Astrocyte of the cerebellum (primary cell): ENCODE measurements at regions not wholly inside any gene's neighbourhood (a gene's known extent, or its start where the extent isn't known, plus 50 kb on each side); places are given as distances from the start of the nearest gene placed in this dataset.

ENCODE experiments used
- DNase-seq: peaks from one replicate; pipeline ENCODE4 v3.0.0-alpha.2; 2011; ENCODE audit warnings: low read depth
- H3K4me3 ChIP-seq: 2 replicates; pipeline ENCODE4 v1.5.1; 2011; ENCODE audit warnings: mild to moderate bottlenecking, low read depth, low read length, moderate library complexity
- in situ Hi-C: cut with HindIII; loops from 2 replicates; pipeline ENCODE4 v1.10.0; 2017; ENCODE audit warnings: low sequenced_read_pairs
- TF ChIP-seq, protein P1 (sequence below): IDR thresholded peaks from 2 replicates; pipeline ENCODE4 v1.5.1; 2012; ENCODE audit warnings: low read length, low read depth, moderate library complexity, mild to moderate bottlenecking; ENCODE audit errors: missing control alignments

DNA sequence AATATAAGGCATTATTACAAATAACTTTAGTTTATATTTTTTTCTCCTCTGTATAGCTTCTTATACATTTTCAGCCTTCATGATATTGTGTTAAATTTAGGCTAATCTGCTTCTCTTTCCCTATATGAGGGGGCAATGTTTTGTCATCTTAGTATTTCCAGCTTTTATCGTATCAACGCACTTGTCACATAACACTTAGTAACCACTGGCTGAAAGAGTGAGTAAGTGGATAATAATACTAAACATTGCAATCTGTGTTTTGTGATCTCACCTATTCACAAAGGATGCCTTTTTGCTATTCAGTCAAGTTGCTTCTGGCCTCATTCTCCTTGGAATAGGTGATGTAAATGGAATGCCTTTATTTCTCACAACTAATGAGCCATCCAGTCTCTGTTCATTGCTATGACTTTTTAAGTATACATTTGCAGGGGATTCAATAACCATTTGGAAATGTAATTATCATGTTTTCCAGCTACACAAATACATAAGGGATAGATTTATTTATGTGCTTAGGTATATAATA lies 260.9 kb downstream of the BMP4 start:
- in situ Hi-C loops, result no loop called here
- no peak for DNase-seq
- TF ChIP-seq, protein P1, sequence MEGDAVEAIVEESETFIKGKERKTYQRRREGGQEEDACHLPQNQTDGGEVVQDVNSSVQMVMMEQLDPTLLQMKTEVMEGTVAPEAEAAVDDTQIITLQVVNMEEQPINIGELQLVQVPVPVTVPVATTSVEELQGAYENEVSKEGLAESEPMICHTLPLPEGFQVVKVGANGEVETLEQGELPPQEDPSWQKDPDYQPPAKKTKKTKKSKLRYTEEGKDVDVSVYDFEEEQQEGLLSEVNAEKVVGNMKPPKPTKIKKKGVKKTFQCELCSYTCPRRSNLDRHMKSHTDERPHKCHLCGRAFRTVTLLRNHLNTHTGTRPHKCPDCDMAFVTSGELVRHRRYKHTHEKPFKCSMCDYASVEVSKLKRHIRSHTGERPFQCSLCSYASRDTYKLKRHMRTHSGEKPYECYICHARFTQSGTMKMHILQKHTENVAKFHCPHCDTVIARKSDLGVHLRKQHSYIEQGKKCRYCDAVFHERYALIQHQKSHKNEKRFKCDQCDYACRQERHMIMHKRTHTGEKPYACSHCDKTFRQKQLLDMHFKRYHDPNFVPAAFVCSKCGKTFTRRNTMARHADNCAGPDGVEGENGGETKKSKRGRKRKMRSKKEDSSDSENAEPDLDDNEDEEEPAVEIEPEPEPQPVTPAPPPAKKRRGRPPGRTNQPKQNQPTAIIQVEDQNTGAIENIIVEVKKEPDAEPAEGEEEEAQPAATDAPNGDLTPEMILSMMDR, result no peak
- H3K4me3 ChIP-seq, result no peak overlapping the region

DNA sequence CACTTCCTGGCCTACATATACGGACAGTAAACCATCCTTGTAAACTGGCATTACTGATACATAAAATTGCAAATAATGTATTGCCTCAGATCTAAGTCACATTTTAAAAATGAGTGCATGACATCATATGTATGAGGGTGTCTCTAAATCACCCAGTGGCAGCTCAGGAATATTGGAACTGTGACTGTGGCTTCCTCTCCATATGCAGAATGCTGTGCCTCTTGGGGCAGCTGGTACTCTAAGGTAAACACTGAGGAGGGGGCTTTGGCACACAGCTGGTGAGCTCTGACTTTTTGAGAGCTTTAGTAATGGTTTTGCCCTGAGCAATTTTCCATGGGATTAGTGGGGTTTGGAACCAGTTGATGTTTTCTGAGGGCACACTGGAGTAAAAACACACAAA lies 263.7 kb downstream of the BMP4 start:
- no peak for DNase-seq
- TF ChIP-seq, protein P1, result no peak
- H3K4me3 ChIP-seq, result no peak overlapping the region
- in situ Hi-C loops, result no loop called here

DNA sequence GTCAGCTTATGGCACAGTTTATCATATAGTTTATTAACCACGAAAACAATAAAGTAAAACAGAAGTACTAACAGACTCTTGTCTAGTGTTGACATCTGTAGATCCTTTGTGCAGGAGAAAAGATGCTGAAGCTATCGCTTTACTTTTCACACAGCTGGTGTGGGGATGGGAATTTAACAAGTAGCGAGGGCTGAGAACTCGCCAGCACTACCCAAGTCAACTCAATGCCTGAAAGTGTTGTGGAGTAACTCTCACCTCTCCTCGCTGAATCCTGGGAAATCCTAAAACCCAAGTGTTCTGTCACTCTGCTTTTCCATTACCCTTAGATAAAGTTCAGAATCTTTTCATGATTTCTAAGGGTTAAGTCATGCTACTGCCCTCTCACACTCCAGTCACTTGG lies 264.2 kb downstream of the BMP4 start:
- in situ Hi-C loops, result no loop called here
- TF ChIP-seq, protein P1, result no peak
- H3K4me3 ChIP-seq, result no peak overlapping the region
- DNase-seq, result no peak

DNA sequence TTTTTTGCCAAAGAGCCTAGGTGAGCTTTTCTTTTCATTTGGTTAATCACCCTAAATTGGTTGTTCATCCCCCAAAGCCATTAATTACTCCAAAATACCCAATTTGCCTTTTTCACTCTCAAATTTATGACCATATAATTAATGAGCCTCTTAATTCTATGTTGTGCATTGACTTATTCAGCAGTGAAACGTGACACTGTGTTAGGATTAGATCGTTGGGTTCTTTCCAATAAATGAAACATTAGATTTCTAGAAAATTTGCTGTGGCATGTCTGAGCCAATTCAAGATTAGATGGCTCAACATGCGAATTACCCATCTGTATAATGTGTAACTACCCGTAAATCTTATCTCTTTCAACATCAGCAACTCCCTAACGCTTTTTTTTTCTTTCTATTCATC lies 273.4 kb downstream of the BMP4 start:
- in situ Hi-C loops, result no loop called here
- TF ChIP-seq, protein P1, result no peak

DNA sequence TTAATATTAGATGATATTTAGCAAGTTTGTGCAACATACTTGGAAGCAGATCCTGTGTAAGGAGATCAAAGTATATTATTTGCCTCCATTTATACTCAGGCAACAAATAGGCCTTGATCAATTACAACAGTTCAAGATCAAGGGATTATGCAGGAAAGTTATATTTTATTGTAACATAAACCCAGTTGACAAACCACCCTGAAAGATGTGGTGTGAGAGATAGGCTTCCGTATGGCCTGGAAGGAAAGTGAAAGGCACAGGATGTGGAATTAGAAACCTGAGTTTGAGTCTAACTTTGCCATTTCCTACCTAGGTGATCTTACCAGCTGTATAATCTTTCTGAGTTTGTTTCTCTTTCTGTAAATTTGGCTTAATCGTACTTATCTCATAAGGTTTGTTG lies 284.1 kb downstream of the BMP4 start:
- in situ Hi-C loops, result no loop called here
- H3K4me3 ChIP-seq, result no peak overlapping the region
- DNase-seq, result no peak
- TF ChIP-seq, protein P1, result no peak

More for the DNA sequence above, 273.4 kb downstream of the BMP4 start:
- no peak overlapping the region for H3K4me3 ChIP-seq
- DNase-seq, result no peak

DNA sequence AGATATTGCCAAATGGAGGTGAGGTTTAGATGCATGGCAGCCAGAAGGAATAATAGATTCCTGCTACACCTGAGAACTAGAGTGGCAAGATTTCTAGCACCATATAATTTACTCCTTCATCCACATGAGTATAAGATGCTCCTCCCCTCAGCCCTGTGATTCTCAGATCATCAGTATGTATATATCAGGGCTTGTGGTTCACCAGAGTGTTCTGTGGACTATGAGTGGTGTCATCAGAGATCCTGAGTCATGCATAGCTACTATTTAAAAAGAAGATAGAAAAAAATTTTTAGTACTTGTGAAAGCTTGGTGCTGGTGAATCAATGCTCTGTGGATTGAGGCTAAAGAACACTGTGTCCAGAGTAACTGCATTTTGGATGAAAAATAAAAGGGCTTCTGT lies 285.9 kb downstream of the BMP4 start:
- H3K4me3 ChIP-seq, result no peak overlapping the region
- peak; percentile 64 for DNase-seq
- in situ Hi-C loops, result no loop called here
- TF ChIP-seq, protein P1, result no peak

DNA sequence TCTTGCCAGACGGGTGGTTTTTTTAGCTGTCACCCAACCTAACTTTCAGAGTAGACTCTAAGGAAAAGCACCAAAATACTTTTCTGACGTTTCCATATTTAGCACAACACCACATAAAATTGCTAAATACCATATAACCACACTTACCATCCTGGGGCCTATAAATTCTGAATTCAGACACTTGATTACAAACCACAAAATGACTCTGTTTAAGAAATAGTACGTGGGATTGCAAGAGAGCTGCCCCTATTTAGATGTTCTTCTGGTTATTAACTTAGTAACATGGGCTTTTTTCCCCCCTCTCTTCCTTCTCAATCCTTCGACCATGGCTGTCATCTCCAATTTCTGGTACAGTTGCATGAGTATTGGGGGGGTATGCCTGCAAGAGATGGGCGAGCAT lies 287.7 kb downstream of the BMP4 start:
- no peak overlapping the region for H3K4me3 ChIP-seq
- TF ChIP-seq, protein P1, result no peak
- peak; percentile 36 for DNase-seq
- in situ Hi-C loops, result no loop called here
